HEK293 (cell line): ENCODE measurements at regions not wholly inside any gene's neighbourhood (a gene's known extent, or its start where the extent isn't known, plus 50 kb on each side); places are given as distances from the start of the nearest gene placed in this dataset.

Source experiments
- CTCF ChIA-PET: fragments of 350-600 bp; formaldehyde crosslinking; extraction: SDS; loops from one replicate; lab custom pipeline; 2021; ENCODE audit warnings: antibody characterized with exemption; lab: Yijun Ruan, JAX
- POLR2A ChIA-PET: fragments of 300-600 bp; formaldehyde crosslinking; extraction: SDS; loops from one replicate; lab custom pipeline; 2020; ENCODE audit warnings: antibody characterized with exemption, inconsistent platforms; lab: Yijun Ruan, JAX
- H3K27ac ChIP-seq: fragments of 200-500 bp; sonication (Bioruptor generic); 2 replicates; pipeline ENCODE4 v1.5.1; 2014; ENCODE audit warnings: low read depth, low read length, control low read depth, inconsistent platforms; ENCODE audit errors: extremely low read depth
- H3K36me3 ChIP-seq, 2 experiments: fragments of 200-500 bp in 1 of 2; sonication (Bioruptor generic) in 1 of 2; 1 replicate in 1 of 2; 2 replicates in 1 of 2; pipeline ENCODE4 v1.5.1; 2014 to 2017; ENCODE audit warnings: inconsistent platforms in 2 of 2, low read length in 2 of 2; ENCODE audit not compliant: control insufficient read depth in 2 of 2, insufficient read depth in 1 of 2
- H3K4me1 ChIP-seq: fragments of 200-500 bp; sonication (Bioruptor generic); 2 replicates; pipeline ENCODE4 v1.5.1; 2014; ENCODE audit warnings: mild to moderate bottlenecking, low read length, inconsistent platforms; ENCODE audit not compliant: control insufficient read depth, insufficient read depth
- H3K4me3 ChIP-seq: 2 replicates; pipeline ENCODE4 v1.5.1; 2011; ENCODE audit warnings: low read depth, mild to moderate bottlenecking, control low read depth, low read length, moderate library complexity
- H3K9me3 ChIP-seq: fragments of 200-500 bp; sonication (Bioruptor generic); 2 replicates; pipeline ENCODE4 v1.5.1; 2014; ENCODE audit warnings: low read depth, low read length, inconsistent platforms; ENCODE audit not compliant: control insufficient read depth, insufficient read depth
- BCL6B ChIP-seq: fragments of 450-650 bp; formaldehyde crosslinking; IDR thresholded peaks from 2 replicates; pipeline ENCODE4 v1.5.1; 2017; ENCODE audit warnings: missing biosample characterization, missing genetic modification characterization
- FEZF1 ChIP-seq: fragments of 450-650 bp; formaldehyde crosslinking; IDR thresholded peaks from 2 replicates; pipeline ENCODE4 v1.5.1; 2016; ENCODE audit warnings: missing biosample characterization, missing genetic modification characterization
- HOXC10 ChIP-seq: sonication (generic); formaldehyde crosslinking; IDR thresholded peaks from 2 replicates; pipeline ENCODE4 v1.8.1; 2023; ENCODE audit warnings: mild to moderate bottlenecking, missing genetic modification reagents
- KLF16 ChIP-seq: fragments of 450-650 bp; formaldehyde crosslinking; IDR thresholded peaks from 2 replicates; pipeline ENCODE4 v1.5.1; 2017; ENCODE audit warnings: missing biosample characterization, missing genetic modification characterization
- KLF7 ChIP-seq: fragments of 450-650 bp; formaldehyde crosslinking; IDR thresholded peaks from 2 replicates; pipeline ENCODE4 v1.5.1; 2016; ENCODE audit warnings: missing biosample characterization, missing genetic modification characterization, borderline replicate concordance
- MEIS1 ChIP-seq: sonication (generic); formaldehyde crosslinking; IDR thresholded peaks from 2 replicates; pipeline ENCODE4 v1.8.1; 2022; ENCODE audit warnings: missing genetic modification reagents, mild to moderate bottlenecking, borderline replicate concordance
- OVOL3 ChIP-seq: fragments of 450-650 bp; formaldehyde crosslinking; IDR thresholded peaks from 2 replicates; pipeline ENCODE4 v1.5.1; 2016; ENCODE audit warnings: missing biosample characterization, missing genetic modification characterization
- PATZ1 ChIP-seq: fragments of 450-650 bp; formaldehyde crosslinking; IDR thresholded peaks from 2 replicates; pipeline ENCODE4 v1.5.1; 2016; ENCODE audit warnings: missing biosample characterization, missing genetic modification characterization
- ZBTB17 ChIP-seq: fragments of 450-650 bp; formaldehyde crosslinking; IDR thresholded peaks from 2 replicates; pipeline ENCODE4 v1.5.1; 2016; ENCODE audit warnings: missing biosample characterization, missing genetic modification characterization
- ZFP41 ChIP-seq: fragments of 450-650 bp; formaldehyde crosslinking; IDR thresholded peaks from 2 replicates; pipeline ENCODE4 v1.5.1; 2016; ENCODE audit warnings: missing biosample characterization, missing genetic modification characterization, borderline replicate concordance
- ZIC2 ChIP-seq: fragments of 450-650 bp; formaldehyde crosslinking; IDR thresholded peaks from 2 replicates; pipeline ENCODE4 v1.5.1; 2016; ENCODE audit warnings: missing biosample characterization, missing genetic modification characterization
- ZNF311 ChIP-seq: fragments of 450-650 bp; formaldehyde crosslinking; IDR thresholded peaks from 2 replicates; pipeline ENCODE4 v1.5.1; 2017; ENCODE audit warnings: missing biosample characterization, missing genetic modification characterization, borderline replicate concordance
- ZNF398 ChIP-seq: fragments of 450-650 bp; formaldehyde crosslinking; IDR thresholded peaks from 2 replicates; pipeline ENCODE4 v1.5.1; 2017; ENCODE audit warnings: missing biosample characterization, missing genetic modification characterization
- ZNF518A ChIP-seq: fragments of 450-650 bp; formaldehyde crosslinking; conservative IDR thresholded peaks from 2 replicates; pipeline ENCODE4 v1.5.1; 2016; ENCODE audit warnings: low read depth, missing biosample characterization, missing genetic modification characterization
- ZNF549 ChIP-seq: fragments of 450-650 bp; IDR thresholded peaks from 2 replicates; pipeline ENCODE4 v1.5.1; 2018; ENCODE audit warnings: missing biosample characterization, missing genetic modification characterization, mild to moderate bottlenecking, inconsistent platforms, moderate library complexity
- ZNF561 ChIP-seq: fragments of 450-650 bp; IDR thresholded peaks from 2 replicates; pipeline ENCODE4 v1.5.1; 2018; ENCODE audit warnings: missing biosample characterization, missing genetic modification characterization, borderline replicate concordance
- ZNF580 ChIP-seq: fragments of 450-650 bp; formaldehyde crosslinking; IDR thresholded peaks from 2 replicates; pipeline ENCODE4 v1.5.1; 2016; ENCODE audit warnings: missing biosample characterization, missing genetic modification characterization
- ZNF596 ChIP-seq: fragments of 450-650 bp; IDR thresholded peaks from 2 replicates; pipeline ENCODE4 v1.5.0; 2018; ENCODE audit warnings: missing biosample characterization, mild to moderate bottlenecking, missing genetic modification characterization, moderate library complexity
- ZNF610 ChIP-seq: fragments of 450-650 bp; formaldehyde crosslinking; IDR thresholded peaks from 2 replicates; pipeline ENCODE4 v1.5.1; 2016; ENCODE audit warnings: missing biosample characterization, missing genetic modification characterization, borderline replicate concordance
- ZNF658 ChIP-seq: fragments of 450-650 bp; formaldehyde crosslinking; IDR thresholded peaks from 2 replicates; pipeline ENCODE4; 2016; ENCODE audit warnings: missing biosample characterization, missing genetic modification characterization
- ZNF707 ChIP-seq: fragments of 450-650 bp; formaldehyde crosslinking; IDR thresholded peaks from 2 replicates; pipeline ENCODE4 v1.5.1; 2016; ENCODE audit warnings: missing biosample characterization, missing genetic modification characterization
- ZSCAN18 ChIP-seq: fragments of 450-650 bp; formaldehyde crosslinking; IDR thresholded peaks from 2 replicates; pipeline ENCODE4 v1.5.1; 2016; ENCODE audit warnings: missing biosample characterization, missing genetic modification characterization
- ZSCAN30 ChIP-seq: fragments of 450-650 bp; IDR thresholded peaks from 2 replicates; pipeline ENCODE4 v1.5.1; 2018; ENCODE audit warnings: missing biosample characterization, mild to moderate bottlenecking, missing genetic modification characterization, moderate library complexity

- TF ChIP-seq ZNF518A (tag by site-specific recombination) (no peak), ZNF707 (tag by site-specific recombination) (no peak), PATZ1 (tag by site-specific recombination) (no peak), ZNF596 (tag by site-specific recombination) (no peak), BCL6B (tag by site-specific recombination) (no peak), ZBTB17 (no peak), FEZF1 (no peak), ZFP41 (tag by site-specific recombination) (no peak), KLF16 (tag by site-specific recombination) (no peak), ZNF549 (tag by site-specific recombination) (no peak), ZNF658 (tag by site-specific recombination) (no peak)
- TF ChIP-seq, all 188 proteins: peak for 0
Measured at GRCh38 chr3:115401851-115402501, 221.3 kb upstream of the GAP43 start (continued).

GRCh38 chr3:115402651-115403050, 220.7 kb upstream of the GAP43 start:
- Histone ChIP-seq H3K4me3 (no peak overlapping the region), H3K4me1 (no peaks in the 10 kb centered on the region), H3K9me3 (no peaks in the 10 kb centered on the region), H3K36me3 (no peaks in the 10 kb centered on the region), H3K27ac (no peak overlapping the region)
- ChIA-PET CTCF (interaction anchor here (1.0 kb wide), 1 partner anchor 13 kb away, joined by 3 read pairs; no protein-coding TSS in a partner anchor), POLR2A (no interaction called here)
- no peak for TF ChIP-seq ZNF561 (tag by site-specific recombination)
- TF ChIP-seq ZNF398 (tag by site-specific recombination), result no peak
- TF ChIP-seq KLF7 (tag by site-specific recombination), result no peak
- TF ChIP-seq MEIS1 (CRISPR knock-in tag), result no peak
- no peak for TF ChIP-seq ZNF580
- no peak for TF ChIP-seq OVOL3 (tag by site-specific recombination)
- TF ChIP-seq ZNF311, result no peak
- no peak for TF ChIP-seq ZSCAN18 (tag by site-specific recombination)
- no peak for TF ChIP-seq ZNF610
- TF ChIP-seq ZSCAN30 (tag by site-specific recombination), result no peak
- no peak for TF ChIP-seq HOXC10 (CRISPR knock-in tag)
- TF ChIP-seq ZIC2 (tag by site-specific recombination), result no peak
